GM21526 (cell line): ENCODE measurements at regions not wholly inside any gene's neighbourhood (a gene's known extent, or its start where the extent isn't known, plus 50 kb on each side); places are given as distances from the start of the nearest gene placed in this dataset.

Source experiments
- ATAC-seq: cut with Tn5 transposase; IDR thresholded peaks from one replicate; pipeline ENCODE4 v1.9.1; 2021; ENCODE audit warnings: moderate library complexity; ENCODE audit not compliant: unreplicated experiment, low FRiP score

DNA sequence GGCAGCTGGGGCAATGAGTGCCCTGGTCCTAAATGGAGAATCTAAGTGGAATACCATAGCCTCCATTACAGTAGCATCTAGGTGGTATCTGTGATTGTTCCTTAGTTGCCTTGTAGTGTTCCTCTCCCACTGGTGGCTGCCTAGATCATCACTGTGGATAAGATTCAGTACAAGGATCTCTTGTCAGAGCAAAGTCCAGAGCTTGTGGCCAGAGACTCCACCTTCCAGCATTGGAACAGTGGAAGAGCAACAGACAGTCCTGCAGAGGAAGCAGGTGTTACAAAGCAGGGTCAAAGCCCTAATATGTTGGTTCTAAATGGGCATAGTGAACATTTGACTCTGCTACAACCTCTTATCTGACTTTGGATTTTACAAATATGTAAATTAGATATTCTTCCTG lies 194.1 kb upstream of the GRIK2 start:
- ATAC-seq, result no peak

DNA sequence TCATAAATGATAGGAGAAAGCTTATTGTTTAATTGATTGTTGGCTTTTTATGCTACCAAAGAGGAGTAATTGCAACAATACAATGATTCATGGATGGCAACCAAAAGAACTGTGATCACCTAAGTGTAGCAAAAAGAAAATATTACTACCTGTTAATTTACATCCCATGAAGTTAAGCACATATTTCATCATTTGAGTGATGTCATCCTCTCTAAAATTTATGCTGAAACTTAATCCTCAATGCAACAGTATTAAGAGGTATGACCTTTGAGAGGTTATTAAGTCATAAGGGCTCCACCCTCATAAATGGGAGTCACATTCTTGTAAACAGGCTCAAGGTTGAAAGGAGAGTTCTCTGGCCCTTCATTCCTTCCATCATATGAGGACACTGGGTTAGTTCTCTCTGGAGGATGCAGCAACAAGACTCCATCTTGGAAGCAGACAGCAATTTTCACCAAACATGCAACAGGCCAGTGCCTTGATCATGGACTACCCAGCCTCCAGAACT lies 190.6 kb upstream of the GRIK2 start:
- no peak for ATAC-seq

DNA sequence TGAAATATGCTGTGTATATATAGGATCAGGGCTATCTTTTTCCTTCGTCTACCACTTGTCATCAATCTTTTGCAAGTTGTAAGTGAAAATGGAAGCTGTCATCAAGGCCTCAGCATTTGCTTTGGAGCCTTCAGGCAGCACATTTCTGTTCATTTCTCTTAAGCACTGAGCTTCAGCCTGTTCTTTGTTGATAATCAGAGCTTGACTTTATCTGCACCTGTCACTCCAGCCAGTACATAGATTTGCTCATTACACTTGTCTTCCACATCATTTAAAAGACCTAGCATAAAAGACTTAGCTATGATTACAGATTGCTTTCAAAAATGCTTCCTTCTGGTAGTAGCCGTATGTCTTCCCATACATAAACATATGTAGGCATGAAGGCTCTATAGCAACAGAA lies 189.8 kb upstream of the GRIK2 start:
- ATAC-seq, result no peak

DNA sequence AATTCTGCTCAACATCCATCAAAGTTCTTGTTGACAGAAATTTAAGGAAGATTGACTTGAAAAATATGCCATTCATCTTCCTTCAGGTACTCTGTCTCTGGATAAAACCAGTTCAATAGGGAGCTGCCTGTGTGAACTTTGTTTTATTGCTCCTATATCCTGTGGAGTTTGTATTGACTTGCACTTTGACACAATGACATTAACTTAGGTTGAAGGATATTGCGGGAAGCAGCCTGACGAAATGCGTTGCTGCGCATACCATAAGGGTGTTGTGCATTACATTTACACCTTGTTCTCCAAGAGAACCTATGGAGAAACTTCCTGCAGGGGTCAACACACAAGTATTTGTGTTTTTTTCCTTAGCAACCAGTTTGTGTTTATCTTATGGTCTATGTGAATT lies 185.4 kb upstream of the GRIK2 start:
- ATAC-seq, result no peak

DNA sequence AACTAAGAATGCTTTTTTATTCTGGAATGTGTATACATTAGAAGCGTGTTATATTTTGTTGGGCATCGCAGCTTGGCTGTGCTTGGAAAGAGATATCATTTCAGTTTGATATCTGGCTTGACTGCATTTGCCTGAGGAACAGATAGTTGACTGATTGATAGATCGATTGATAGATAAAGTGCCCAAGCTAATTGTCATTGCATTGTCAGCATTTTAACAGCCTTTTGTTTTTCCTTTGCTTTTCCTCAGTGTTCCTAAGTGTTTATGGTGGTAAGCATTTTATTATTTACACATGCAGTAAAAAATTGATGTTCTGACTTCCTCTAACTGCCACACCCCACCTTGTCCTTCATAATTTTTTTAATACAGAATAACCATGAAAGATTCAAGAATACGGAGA lies 180.9 kb upstream of the GRIK2 start:
- ATAC-seq, result no peak

DNA sequence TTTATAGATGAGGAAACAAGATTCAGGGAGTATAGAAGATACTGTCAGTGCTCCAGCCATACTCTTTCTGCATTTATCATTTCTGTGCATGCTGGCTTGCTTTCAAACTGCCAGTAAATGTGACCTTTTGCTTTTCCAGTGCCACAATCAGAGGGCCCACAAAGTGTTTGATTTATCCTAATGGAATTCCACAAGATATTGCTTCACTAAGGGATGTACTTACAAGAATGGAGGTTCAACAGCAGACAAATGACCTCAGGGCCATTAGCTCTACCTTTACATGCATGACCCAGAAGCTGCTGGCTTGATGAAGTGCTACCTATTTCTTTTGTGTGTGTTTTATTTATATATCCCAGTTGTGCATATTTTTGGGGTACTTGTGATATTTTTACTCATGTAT lies 171.5 kb upstream of the GRIK2 start:
- ATAC-seq, result no peak

DNA sequence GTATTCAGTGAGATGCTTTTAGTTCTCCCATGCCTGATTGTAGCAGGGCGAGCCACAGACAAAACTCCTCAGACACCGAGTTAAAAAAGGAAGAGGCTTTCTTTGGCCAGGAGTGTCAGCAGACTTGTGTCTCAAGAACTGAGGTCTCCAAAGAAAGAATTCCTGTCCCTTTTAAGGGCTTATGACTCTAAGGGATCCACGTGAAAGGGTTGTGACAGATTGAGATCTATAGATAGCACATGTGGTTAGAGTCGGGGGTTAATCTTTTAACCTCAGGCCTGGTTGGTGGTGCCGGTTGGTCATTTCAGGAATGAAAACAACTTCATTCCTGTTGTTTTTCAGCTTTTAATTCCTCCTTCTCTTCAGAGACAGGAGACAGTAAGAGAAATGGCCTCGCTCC lies 168.8 kb upstream of the GRIK2 start:
- ATAC-seq, result no peak

DNA sequence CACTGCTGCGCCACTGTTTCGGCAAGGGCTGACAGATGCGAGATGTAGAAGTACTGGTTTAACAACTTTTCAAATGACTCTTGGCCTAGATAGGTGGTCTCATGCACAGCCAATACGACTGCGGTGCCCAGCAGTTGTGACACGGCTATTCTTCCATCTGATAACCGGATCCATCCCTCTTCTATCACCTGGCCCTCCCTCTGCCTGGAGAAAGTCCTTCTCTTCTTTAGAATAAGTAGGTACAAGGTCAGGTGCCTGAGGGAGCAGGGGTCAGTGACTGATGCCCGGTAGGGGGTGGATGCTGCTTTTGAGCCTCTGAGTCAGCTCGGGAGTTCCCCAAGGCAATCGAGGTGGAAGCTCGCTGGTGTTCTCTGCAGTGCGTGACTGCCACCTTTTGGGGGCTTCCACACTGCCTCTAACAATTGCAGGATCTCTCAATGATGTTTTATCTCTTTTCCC lies 166.8 kb upstream of the GRIK2 start:
- ATAC-seq, result no peak

DNA sequence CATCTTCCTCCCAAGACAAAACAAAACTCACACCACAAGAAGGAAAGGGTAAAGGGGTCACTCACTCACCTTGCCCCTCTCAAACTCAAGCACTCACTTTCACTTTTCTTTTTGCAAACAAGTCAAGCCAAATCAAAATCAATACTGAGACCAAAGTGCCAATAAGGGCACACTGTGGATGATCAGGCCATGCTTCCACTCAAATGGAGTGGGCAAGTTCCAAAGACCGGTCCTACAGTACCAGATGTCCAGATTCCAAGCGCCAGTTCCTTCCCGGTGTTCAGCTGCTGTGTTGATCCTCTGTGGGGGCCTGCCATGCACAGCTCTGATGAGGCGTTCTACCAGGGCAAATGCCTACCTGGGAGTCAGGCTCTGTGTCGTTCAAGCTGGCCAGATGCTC lies 162.6 kb upstream of the GRIK2 start:
- ATAC-seq, result no peak

DNA sequence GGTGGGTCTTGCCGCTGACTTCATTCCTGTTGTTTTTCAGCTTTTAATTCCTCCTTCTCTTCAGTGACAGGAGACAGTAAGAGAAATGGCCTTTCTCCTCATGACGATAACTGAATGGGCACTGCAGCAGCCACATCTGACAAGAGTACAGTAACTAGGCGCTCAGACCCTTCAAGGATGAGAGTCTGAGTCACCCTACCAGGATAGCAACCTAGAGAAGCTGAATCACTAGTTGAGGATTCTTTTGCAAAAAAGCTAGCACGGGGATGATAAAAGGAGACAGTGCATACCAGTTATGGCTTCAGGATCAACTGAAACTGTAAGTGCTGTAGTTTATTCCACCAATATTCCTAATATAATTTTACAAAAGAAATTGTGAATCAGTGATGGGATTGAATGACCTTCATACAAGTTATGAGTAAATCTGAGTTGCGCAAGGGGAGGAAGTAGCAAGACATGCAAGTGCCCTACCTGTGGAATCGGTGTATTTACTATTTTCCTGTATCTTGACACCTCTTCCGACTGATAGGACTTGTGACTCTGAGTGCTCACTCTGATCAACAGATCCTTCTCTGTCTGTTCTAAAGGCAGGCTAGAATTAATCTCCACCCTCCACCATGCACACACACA lies 161.8 kb upstream of the GRIK2 start:
- no peak for ATAC-seq

DNA sequence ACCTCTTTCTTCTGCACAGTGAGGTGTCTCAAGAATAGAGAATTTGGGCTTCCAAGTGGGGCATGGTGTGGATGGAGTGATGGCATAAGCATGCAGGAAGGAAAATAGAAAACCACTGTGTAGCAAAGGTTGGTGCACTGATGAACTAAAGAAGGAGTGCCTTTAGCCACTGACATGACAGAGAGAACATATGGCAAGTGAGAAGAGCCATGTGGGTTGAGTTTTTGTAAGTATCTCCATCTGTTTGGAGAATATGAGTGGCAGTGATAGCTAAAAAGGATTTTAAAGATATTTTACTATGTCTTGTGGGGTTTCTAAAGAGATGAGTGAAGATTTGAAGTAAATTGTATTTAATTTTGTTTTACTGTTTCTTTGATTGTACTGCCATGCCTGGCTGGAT lies 160.5 kb upstream of the GRIK2 start:
- no peak for ATAC-seq

DNA sequence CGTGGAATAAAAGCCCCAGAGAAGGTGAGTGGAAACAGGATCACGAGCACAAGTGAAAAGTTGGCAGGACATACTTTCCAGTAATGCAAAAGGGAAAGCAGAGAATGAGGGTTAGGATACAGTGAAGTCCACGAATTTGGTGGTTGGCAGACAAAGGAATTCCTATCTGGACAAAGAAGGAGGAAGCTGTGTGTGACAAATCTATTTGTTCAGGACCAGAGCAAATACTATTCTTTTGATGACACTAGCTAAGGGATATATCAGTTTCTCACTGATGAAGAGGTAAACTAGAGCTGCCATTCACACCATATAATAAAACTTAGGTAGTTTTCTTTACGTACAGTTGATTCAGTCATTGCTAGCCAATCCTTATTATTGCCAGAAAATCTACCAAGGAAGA lies 156.8 kb upstream of the GRIK2 start:
- no peak for ATAC-seq

DNA sequence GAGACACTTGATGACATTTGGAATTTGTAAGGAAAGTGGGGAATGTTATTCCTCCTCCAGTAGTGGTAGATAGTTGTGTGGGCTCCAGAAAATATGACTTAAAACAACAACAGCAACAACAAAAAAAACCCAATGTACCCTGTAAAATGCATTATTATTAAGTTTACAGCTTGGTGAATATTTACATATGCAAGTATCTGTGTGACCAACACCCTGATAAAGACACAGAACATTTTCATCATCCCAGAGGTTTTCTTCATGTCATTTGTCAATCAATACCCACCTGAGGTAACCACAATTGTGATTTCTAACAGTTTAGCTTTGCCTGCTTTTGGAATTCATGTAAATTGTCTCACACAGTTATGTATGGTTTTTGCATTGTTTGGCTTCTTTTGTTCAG lies 152.1 kb upstream of the GRIK2 start:
- no peak for ATAC-seq

DNA sequence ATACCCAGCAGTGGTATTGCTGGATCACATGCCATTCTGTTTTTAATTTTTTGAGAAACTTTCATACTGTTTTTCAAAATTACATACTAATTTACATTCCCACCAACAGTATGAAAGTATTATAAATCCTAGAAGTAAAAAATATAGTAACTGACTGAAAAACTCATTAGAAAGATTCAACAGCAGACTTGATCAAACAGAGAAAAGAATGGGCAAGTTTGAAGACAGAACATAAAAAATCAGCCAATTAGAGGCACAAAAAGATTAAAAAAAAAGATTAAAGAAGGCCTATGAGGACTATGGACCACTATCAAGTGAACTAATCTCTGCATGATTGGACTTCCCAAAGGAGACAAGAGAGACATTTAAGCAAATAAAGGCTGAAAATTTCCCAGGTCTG lies 144.0 kb upstream of the GRIK2 start:
- no peak for ATAC-seq

DNA sequence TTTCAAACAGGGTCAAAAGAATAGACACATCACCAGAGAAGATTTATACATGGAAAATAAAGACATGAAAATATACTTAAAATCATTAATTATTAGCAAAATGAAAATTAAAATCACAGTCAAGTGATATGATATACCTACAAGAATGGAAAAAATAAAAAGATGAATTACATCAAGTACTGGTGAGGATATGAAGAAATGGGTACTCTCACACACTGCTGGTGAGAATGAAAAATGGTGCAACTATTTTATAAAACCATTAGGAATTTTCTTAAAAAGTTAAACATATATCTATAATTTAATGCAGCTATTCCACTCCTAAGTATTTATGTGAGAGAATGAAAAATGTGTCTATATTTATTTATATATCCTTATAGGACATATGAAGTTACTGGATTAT lies 136.3 kb upstream of the GRIK2 start:
- ATAC-seq, result no peak

DNA sequence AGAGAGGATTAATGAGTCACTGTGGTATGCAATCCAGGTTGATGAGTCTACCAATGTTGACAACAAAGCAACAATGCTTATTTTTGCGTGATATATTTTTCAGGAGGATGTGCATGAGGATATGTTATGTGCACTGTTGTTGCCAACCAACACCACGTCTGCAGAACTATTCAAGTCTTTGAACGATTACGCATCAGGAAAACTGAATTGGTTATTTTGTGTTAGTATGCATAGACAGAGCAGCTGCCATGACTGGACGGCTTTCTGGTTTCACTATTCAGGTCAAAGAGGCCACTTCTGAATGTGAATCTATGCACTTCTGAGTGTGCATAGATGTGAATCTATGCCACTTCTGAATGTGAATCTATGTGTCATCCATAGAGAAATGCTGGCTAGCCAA lies 134.0 kb upstream of the GRIK2 start:
- ATAC-seq, result no peak

DNA sequence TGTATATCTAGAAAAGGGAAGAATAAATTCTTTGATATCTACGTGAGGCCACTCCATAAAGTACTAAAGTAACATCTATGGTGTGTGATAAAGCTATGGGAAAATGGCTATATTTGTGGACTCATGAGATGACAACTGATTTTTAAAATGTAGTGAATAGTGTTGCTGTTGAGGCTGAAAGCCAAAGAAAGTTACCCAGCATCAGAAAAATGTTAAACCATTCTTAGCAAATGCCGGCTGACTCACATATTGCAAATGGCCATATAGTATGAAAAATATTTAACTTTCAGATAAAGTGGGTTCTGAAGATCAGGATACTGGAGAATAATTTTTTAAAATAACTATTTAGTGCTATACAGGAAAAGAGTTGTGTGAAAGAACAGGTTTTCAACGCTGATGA lies 129.9 kb upstream of the GRIK2 start:
- ATAC-seq, result no peak

DNA sequence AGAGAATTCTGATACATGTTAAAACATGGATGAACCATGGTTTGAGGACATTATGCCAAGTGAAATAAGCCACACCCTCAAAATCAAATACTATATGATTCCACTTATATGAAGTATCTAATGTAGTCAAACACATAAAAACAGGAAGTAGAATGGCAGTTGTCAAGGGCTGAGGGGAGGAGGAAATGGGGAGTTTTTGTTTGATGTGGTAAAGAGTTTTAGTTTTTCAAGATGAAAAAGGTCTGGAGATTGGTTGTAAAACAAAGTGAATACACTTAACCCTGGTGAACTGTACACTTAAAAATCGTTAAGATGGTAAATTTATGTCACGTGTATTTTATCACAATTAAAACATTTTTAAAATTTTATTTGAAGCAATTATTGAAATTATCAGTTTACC lies 127.4 kb upstream of the GRIK2 start:
- no peak for ATAC-seq

DNA sequence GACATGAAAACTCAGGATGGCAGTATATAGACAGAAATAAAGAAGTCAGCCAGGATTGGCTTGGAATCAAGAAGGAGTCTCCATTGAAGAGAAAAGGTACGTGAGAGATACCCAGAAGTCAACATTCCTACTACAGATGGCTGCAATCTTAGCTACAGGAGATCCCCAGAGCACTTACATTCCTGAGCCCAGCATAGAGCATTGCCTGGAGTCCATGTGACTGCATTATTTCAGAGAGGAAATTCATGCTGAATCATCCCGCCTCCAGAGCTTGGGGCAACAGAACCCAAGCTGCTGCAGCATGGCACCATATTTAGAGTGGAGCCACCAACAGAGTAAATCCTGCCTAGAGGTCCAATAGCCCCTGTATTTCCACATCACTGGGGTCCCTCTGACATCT lies 125.0 kb upstream of the GRIK2 start:
- ATAC-seq, result no peak

DNA sequence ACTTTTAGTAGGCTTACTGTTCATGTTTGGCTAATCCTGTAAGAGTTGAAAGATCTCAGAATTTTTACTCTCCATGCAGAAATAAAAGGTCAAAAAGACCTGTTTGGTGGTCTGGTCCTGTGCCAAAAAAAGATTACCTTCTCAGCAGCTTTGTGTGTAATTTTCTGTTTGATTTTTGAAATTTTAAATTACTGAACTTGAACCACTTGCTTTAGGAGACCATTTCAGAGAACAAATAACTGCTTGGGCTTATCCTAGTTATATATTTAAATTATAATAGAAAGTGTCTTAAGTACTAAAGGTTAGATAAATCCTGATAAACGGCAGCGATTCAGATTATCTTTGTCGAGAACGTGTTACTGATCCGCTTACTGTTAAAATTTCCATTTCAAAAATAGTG lies 118.3 kb upstream of the GRIK2 start:
- no peak for ATAC-seq

DNA sequence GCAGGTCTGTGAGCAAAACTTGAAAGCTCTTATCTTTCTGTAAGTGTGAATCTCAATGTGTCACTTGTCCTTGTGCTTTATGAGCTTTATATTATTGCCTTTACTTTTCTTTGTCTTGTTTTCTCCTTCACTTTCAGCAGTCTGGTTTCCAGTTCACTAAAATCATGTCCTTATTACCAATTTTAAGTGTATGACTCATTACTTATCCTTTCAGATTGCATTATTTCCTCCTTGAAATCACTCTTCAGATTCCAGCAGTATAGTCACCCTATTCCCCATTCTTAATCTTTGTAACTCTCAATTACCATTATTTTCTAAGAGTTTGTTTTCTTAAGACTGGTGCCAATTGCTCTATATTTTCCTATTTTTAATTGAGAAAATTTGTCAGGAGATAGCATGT lies 117.4 kb upstream of the GRIK2 start:
- ATAC-seq, result no peak

DNA sequence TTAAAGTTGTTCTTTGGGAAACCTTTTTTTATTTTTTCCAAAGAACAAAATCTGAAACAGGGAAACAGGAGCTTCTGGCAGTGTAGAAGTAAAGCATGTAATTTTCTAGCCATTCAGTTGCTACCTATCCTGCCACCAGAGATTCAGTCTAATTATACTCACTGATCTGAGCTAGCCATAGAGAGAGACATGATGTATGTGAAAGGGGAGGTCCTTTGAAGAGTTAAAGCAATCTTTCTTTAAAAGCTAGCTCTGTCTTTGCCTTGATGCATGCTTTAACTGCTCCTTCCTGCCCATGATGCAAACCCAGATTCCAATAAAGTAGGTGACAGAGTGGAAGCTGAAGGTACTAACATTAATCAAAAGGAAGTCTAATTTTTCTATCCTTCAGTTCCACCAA lies 114.1 kb upstream of the GRIK2 start:
- ATAC-seq, result no peak

DNA sequence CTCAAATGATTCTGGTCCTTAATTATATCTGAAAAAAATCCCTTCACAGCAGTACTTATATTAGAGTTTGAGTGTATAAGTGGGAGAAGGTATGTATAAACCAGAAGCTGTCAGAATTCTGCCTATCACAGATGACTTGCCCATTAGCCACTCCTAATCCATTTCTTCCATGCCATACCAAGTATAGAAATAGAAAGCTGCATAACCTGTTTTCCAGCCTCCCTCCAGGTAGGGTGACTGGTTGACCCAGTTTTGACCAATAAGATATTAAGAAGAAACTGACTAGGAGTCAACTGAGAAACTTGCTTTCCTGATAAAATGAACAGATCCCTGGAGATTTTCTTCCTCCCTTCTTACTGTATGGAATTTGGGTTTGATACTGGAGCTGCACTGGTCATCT lies 112.2 kb upstream of the GRIK2 start:
- no peak for ATAC-seq
